ENCODE measurements at regions not wholly inside any gene's neighbourhood (a gene's known extent, or its start where the extent isn't known, plus 50 kb on each side); places are given as distances from the start of the nearest gene placed in this dataset.

GRCh38 chr1:20421441-20421840, 64.6 kb downstream of the CAMK2N1 start:
- Histone ChIP-seq H3K4me1 (no peaks in the 10 kb centered on the region), H3K27ac (no peak overlapping the region), H3K4me3 (no peak overlapping the region), H3K9me3 (peaks cover 9% of the 10 kb centered on the region), H3K27me3 (ENCODE audit: insufficient read depth in 3 of 3, low read length in 2 of 3) (peaks cover 0 to 16% (median 1%) of the 10 kb centered on the region in 3 donors), H3K36me3 (ENCODE audit: insufficient read depth in 1 of 2, low read depth in 1 of 2) (no peaks in the 10 kb centered on the region)
- intact Hi-C loops (cut with DNase I): loop anchor here in 1 of 2 donors (5.0 kb wide), 1 partner anchor 204 kb away; no protein-coding TSS in a partner anchor
- TF ChIP-seq CTCF (IDR thresholded peaks at IDR 0.05): no peak
- DNase-seq (no peak), ATAC-seq (no peak)
- 40 to 63% (median 55%) methylated on average over 2 of the region's 2 CpGs for WGBS, 3 donors

- H3K27ac ChIP-seq: no peak overlapping the region
- DNase-seq: no peak
- peaks cover 0 to 16% (median 1%) of the 10 kb centered on the region in 3 donors for H3K27me3 ChIP-seq (ENCODE audit: insufficient read depth in 3 of 3, low read length in 2 of 3)
- no peak overlapping the region for H3K4me3 ChIP-seq
- ATAC-seq: no peak
- no peaks in the 10 kb centered on the region for H3K36me3 ChIP-seq (ENCODE audit: insufficient read depth in 1 of 2, low read depth in 1 of 2)
- no peaks in the 10 kb centered on the region for H3K4me1 ChIP-seq
- WGBS, 3 donors: 87 to 91% (median 87%) methylated on average over 8 of the region's 8 CpGs
- no peaks in the 10 kb centered on the region for H3K9me3 ChIP-seq
- intact Hi-C loops (cut with DNase I): no loop called here
- TF ChIP-seq CTCF (IDR thresholded peaks at IDR 0.05): no peak
Measured at GRCh38 chr1:20417581-20417980, 68.4 kb downstream of the CAMK2N1 start.

GRCh38 chr1:20416706-20417105, 69.3 kb downstream of the CAMK2N1 start:
- ATAC-seq: no peak
- H3K36me3 ChIP-seq (ENCODE audit: insufficient read depth in 1 of 2, low read depth in 1 of 2): no peaks in the 10 kb centered on the region
- no peak for TF ChIP-seq CTCF (IDR thresholded peaks at IDR 0.05)

GRCh38 chr1:20413776-20414140, 72.3 kb downstream of the CAMK2N1 start:
- peaks cover 0 to 1% (median 0%) of the 10 kb centered on the region in 3 donors for H3K27me3 ChIP-seq (ENCODE audit: insufficient read depth in 3 of 3, low read length in 2 of 3)
- ATAC-seq: no peak

More at GRCh38 chr1:20416706-20417105, 69.3 kb downstream of the CAMK2N1 start:
- H3K4me1 ChIP-seq: no peaks in the 10 kb centered on the region
- intact Hi-C loops (cut with DNase I): no loop called here
- H3K4me3 ChIP-seq: no peak overlapping the region
- no peak for DNase-seq
- no peaks in the 10 kb centered on the region for H3K9me3 ChIP-seq
- peaks cover 0 to 16% (median 1%) of the 10 kb centered on the region in 3 donors for H3K27me3 ChIP-seq (ENCODE audit: insufficient read depth in 3 of 3, low read length in 2 of 3)
- no peak overlapping the region for H3K27ac ChIP-seq
- 77 to 86% (median 78%) methylated on average over 3 of the region's 3 CpGs for WGBS, 3 donors

More at GRCh38 chr1:20413776-20414140, 72.3 kb downstream of the CAMK2N1 start:
- no peak for TF ChIP-seq CTCF (IDR thresholded peaks at IDR 0.05)
- no peaks in the 10 kb centered on the region for H3K36me3 ChIP-seq (ENCODE audit: insufficient read depth in 1 of 2, low read depth in 1 of 2)
- 69 to 79% (median 71%) methylated on average over 3 of the region's 3 CpGs for WGBS, 3 donors
- H3K4me3 ChIP-seq: no peak overlapping the region
- no peaks in the 10 kb centered on the region for H3K9me3 ChIP-seq
- intact Hi-C loops (cut with DNase I): no loop called here
- H3K4me1 ChIP-seq: no peaks in the 10 kb centered on the region
- H3K27ac ChIP-seq: no peak overlapping the region
- DNase-seq: no peak
